ENCODE measurements at regions not wholly inside any gene's neighbourhood (a gene's known extent, or its start where the extent isn't known, plus 50 kb on each side); places are given as distances from the start of the nearest gene placed in this dataset.
A peak's percentile ranks its signal among the peaks of the same experiment; 100 is the strongest.

DNA sequence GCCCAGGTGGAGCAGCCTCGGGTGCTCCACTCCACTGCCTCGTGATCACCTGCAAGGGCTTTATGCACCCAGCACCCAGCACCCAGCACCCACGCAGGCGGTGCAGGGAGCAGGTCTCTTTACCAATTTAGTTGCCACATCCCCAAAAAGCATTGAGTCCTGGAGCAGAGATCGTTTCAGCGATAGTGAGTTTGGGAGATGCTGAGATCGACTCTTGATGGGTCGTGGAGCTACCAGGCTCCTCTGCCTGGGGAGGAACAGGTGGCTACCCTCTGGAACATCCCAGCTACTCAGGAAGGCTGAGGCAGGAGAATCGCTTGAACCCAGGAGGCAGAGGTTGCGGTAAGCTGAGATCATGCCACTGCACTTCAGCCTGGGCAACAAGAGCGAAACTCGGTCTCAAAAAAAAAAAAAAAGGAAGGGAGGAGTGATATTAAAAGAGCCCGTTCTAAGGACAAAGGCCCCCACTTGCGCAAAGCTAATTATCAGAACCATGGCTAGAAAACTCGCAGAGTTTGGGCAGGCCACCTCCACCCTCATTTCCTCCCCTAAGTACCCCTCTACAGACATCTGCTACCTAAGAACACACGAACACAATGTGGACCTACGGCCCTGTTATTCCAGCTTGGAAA, 106.5 kb upstream of the SLC45A1 start:
- H3K4me3 ChIP-seq = peak overlapping the region in 1 of 10 donors; percentile 7
- no peak for DNase-seq
- intact Hi-C loops (cut with DNase I) = loop anchor here in 4 of 10 donors (10.0 kb wide), 4 partner anchors 77 to 187 kb away; partner anchors contain the start of gene ERRFI1 (in 1 of the 4)
- no peaks in the 10 kb centered on the region for H3K36me3 ChIP-seq
- WGBS, 2 donors = 87 to 88% methylated on average over 17 of the region's 17 CpGs
- H3K27me3 ChIP-seq = peaks cover 0 to 14% (median under 1%) of the 10 kb centered on the region in 7 donors
- ATAC-seq = peak in 1 of 8 donors; percentile 15
- TF ChIP-seq, protein P1, sequence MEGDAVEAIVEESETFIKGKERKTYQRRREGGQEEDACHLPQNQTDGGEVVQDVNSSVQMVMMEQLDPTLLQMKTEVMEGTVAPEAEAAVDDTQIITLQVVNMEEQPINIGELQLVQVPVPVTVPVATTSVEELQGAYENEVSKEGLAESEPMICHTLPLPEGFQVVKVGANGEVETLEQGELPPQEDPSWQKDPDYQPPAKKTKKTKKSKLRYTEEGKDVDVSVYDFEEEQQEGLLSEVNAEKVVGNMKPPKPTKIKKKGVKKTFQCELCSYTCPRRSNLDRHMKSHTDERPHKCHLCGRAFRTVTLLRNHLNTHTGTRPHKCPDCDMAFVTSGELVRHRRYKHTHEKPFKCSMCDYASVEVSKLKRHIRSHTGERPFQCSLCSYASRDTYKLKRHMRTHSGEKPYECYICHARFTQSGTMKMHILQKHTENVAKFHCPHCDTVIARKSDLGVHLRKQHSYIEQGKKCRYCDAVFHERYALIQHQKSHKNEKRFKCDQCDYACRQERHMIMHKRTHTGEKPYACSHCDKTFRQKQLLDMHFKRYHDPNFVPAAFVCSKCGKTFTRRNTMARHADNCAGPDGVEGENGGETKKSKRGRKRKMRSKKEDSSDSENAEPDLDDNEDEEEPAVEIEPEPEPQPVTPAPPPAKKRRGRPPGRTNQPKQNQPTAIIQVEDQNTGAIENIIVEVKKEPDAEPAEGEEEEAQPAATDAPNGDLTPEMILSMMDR (IDR thresholded peaks at IDR 0.05) = no peak
- no peaks in the 10 kb centered on the region for H3K9me3 ChIP-seq
- peaks cover 0 to 59% (median 13%) of the 10 kb centered on the region in 9 donors for H3K4me1 ChIP-seq
- peak overlapping the region in 1 of 10 donors; percentile 90 for H3K27ac ChIP-seq

DNA sequence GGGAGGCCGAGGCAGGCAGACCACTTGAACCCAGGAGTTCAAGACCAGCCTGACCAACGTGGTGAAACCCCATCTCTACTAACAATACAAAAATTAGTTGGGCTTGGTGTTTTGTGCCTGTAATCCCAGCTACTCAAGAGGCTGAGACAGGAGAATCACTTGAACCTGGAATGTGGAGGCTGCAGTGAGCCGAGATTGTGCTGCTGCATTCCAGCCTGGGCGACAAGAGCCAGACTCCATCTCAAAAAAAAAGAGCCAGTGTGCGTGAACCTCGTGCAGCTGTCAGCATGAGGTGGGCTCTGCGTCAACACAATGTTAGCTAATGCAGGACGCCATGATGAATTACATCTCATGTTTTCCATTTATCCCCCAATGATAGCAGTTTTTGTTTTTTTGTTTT, 110.7 kb upstream of the SLC45A1 start:
- H3K4me3 ChIP-seq = no peak overlapping the region
- H3K36me3 ChIP-seq = no peaks in the 10 kb centered on the region
- TF ChIP-seq, protein P1 (IDR thresholded peaks at IDR 0.05) = no peak
- 77 to 83% methylated on average over 8 of the region's 8 CpGs for WGBS, 2 donors
- ATAC-seq (no peak), DNase-seq (no peak)
- no peaks in the 10 kb centered on the region for H3K9me3 ChIP-seq
- intact Hi-C loops (cut with DNase I) = no loop called here
- peaks cover 0 to 14% (median 0%) of the 10 kb centered on the region in 7 donors for H3K27me3 ChIP-seq
- H3K27ac ChIP-seq = no peak overlapping the region
- peaks cover 0 to 50% (median 5%) of the 10 kb centered on the region in 9 donors for H3K4me1 ChIP-seq

DNA sequence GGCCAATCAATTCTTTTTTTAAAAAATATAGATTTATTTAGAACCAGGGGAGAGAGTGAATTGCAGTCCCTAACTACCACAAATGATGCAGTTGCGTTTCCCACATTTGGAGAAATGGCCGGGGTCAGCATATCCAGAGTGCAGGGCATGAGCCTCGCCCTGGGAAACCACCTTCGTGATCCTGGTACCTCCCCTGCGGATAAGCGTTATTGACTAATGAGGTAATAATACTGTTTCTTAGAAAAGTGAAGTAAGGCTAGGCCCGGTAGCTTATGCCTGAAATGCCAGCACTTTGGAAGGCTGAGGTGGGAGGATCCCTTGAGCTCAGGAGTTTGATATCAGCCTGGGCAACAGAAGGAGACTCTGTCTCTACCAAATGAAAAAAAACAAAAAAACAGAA, 111.5 kb upstream of the SLC45A1 start:
- intact Hi-C loops (cut with DNase I) = no loop called here
- H3K9me3 ChIP-seq = no peaks in the 10 kb centered on the region
- no peak for DNase-seq
- WGBS, 2 donors = 95 to 97% methylated on average over 7 of the region's 7 CpGs
- H3K4me3 ChIP-seq = no peak overlapping the region
- H3K4me1 ChIP-seq = peaks cover 0 to 50% (median 5%) of the 10 kb centered on the region in 9 donors
- H3K27ac ChIP-seq = no peak overlapping the region
- peaks cover 0 to 14% (median 0%) of the 10 kb centered on the region in 7 donors for H3K27me3 ChIP-seq
- TF ChIP-seq, protein P1 (IDR thresholded peaks at IDR 0.05) = no peak
- H3K36me3 ChIP-seq = no peaks in the 10 kb centered on the region
- no peak for ATAC-seq

DNA sequence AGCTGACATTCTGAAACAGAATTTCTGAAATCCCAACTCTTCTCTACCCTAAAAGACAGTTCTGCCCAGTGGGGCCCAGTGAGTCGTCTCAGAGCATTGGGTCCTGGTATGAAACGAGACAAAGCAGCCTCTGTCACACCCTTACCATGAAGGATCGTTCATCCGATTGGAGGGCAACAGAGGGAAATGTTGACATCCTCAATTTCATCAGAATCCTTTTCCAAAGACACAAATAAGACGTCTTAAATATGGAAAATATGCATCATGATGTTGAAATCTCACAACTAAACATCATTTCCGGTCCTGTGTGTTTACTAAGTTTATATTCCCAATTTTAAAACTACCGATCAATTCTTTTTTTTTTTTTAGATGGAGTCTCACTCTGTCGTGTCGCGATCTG, 112.1 kb upstream of the SLC45A1 start:
- Histone ChIP-seq H3K27ac (no peak overlapping the region), H3K36me3 (no peaks in the 10 kb centered on the region), H3K4me3 (no peak overlapping the region), H3K27me3 (peaks cover 0 to 9% (median 0%) of the 10 kb centered on the region in 7 donors), H3K9me3 (no peaks in the 10 kb centered on the region), H3K4me1 (peaks cover 0 to 44% (median 5%) of the 10 kb centered on the region in 9 donors)
- DNase-seq (no peak), ATAC-seq (no peak)
- intact Hi-C loops (cut with DNase I) = no loop called here
- WGBS, 2 donors = 93 to 95% methylated on average over 10 of the region's 10 CpGs
- TF ChIP-seq, protein P1 (IDR thresholded peaks at IDR 0.05) = no peak
